ENCODE measurements at regions not wholly inside any gene's neighbourhood (a gene's known extent, or its start where the extent isn't known, plus 50 kb on each side); places are given as distances from the start of the nearest gene placed in this dataset.

GRCh38 chr18:54764786-54765185 lies 63.5 kb upstream of the RAB27B start:
- WGBS, 5 donors, result 72 to 87% (median 84%) methylated on average over 3 of the region's 3 CpGs
- TF ChIP-seq EP300 (IDR thresholded peaks at IDR 0.05), result no peak
- no peak for TF ChIP-seq POLR2A (IDR thresholded peaks at IDR 0.05)
- no peak for TF ChIP-seq CTCF (IDR thresholded peaks at IDR 0.05)
- no peak for TF ChIP-seq POLR2AphosphoS5 (IDR thresholded peaks at IDR 0.05)

GRCh38 chr18:54765636-54766375 lies 62.5 kb upstream of the RAB27B start:
- no peaks in the 10 kb centered on the region for H3K36me3 ChIP-seq
- intact Hi-C loops (cut with DNase I; ENCODE audit: low total_unique reads), result no loop called here
- TF ChIP-seq POLR2A (IDR thresholded peaks at IDR 0.05) (no peak), CTCF (IDR thresholded peaks at IDR 0.05) (no peak), EP300 (IDR thresholded peaks at IDR 0.05) (no peak), POLR2AphosphoS5 (IDR thresholded peaks at IDR 0.05) (peak in 1 of 3 donors; percentile 41)
- H3K9me3 ChIP-seq, result no peaks in the 10 kb centered on the region
- WGBS, 5 donors, result 20 to 44% (median 31%) methylated on average over 3 of the region's 3 CpGs
- peak in 1 of 2 donors; percentile 75 for DNase-seq
- H3K4me1 ChIP-seq, result peaks cover 18 to 42% (median 23%) of the 10 kb centered on the region in 4 donors
- peak overlapping the region; percentile 66 to 88 (median 79) for H3K27ac ChIP-seq
- no peak overlapping the region for H3K4me3 ChIP-seq
- no peaks in the 10 kb centered on the region for H3K27me3 ChIP-seq

More at GRCh38 chr18:54764786-54765185, 63.5 kb upstream of the RAB27B start:
- no peak for DNase-seq
- no peaks in the 10 kb centered on the region for H3K36me3 ChIP-seq
- H3K27ac ChIP-seq, result peak overlapping the region; percentile 66 to 80 (median 77)
- H3K4me1 ChIP-seq, result peaks cover 11 to 38% (median 18%) of the 10 kb centered on the region in 4 donors
- peaks cover 0 to 3% (median 0%) of the 10 kb centered on the region in 4 donors for H3K9me3 ChIP-seq
- no peaks in the 10 kb centered on the region for H3K27me3 ChIP-seq
- intact Hi-C loops (cut with DNase I; ENCODE audit: low total_unique reads), result no loop called here
- no peak overlapping the region for H3K4me3 ChIP-seq

- 56 to 74% (median 72%) methylated on average over 1 of the region's 1 CpG for WGBS, 5 donors
- Histone ChIP-seq H3K4me3 (no peak overlapping the region), H3K4me1 (peaks cover 18 to 42% (median 23%) of the 10 kb centered on the region in 4 donors), H3K27me3 (no peaks in the 10 kb centered on the region), H3K27ac (peak overlapping the region; percentile 66 to 80 (median 76)), H3K9me3 (no peaks in the 10 kb centered on the region), H3K36me3 (no peaks in the 10 kb centered on the region)
- intact Hi-C loops (cut with DNase I; ENCODE audit: low total_unique reads), result no loop called here
- DNase-seq, result no peak
- no peak for TF ChIP-seq POLR2AphosphoS5 (IDR thresholded peaks at IDR 0.05)
- TF ChIP-seq POLR2A (IDR thresholded peaks at IDR 0.05), result no peak
- no peak for TF ChIP-seq CTCF (IDR thresholded peaks at IDR 0.05)
- TF ChIP-seq EP300 (IDR thresholded peaks at IDR 0.05), result no peak
Measured at GRCh38 chr18:54766634-54767033, 61.6 kb upstream of the RAB27B start.

- Histone ChIP-seq H3K4me1 (peaks cover 18 to 42% (median 23%) of the 10 kb centered on the region in 4 donors), H3K36me3 (no peaks in the 10 kb centered on the region), H3K4me3 (no peak overlapping the region), H3K27ac (peak overlapping the region; percentile 66 to 80 (median 76)), H3K27me3 (no peaks in the 10 kb centered on the region), H3K9me3 (no peaks in the 10 kb centered on the region)
- 30 to 58% (median 33%) methylated on average over 1 of the region's 1 CpG for WGBS, 5 donors
- intact Hi-C loops (cut with DNase I; ENCODE audit: low total_unique reads), result no loop called here
- TF ChIP-seq POLR2A (IDR thresholded peaks at IDR 0.05), result no peak
- peak in 2 of 3 donors; percentile 45 to 77 for TF ChIP-seq POLR2AphosphoS5 (IDR thresholded peaks at IDR 0.05)
- no peak for TF ChIP-seq CTCF (IDR thresholded peaks at IDR 0.05)
- peak; percentile 47 to 85 for DNase-seq
Measured at GRCh38 chr18:54767098-54767497, 61.2 kb upstream of the RAB27B start.

All from stomach (tissue), 8 donors.